Retina (tissue), 1 donor: ENCODE measurements at regions not wholly inside any gene's neighbourhood (a gene's known extent, or its start where the extent isn't known, plus 50 kb on each side); places are given as distances from the start of the nearest gene placed in this dataset.

Source experiments
- DNase-seq: peaks from one replicate; pipeline ENCODE4 v3.0.0-alpha.2; 2016

DNA sequence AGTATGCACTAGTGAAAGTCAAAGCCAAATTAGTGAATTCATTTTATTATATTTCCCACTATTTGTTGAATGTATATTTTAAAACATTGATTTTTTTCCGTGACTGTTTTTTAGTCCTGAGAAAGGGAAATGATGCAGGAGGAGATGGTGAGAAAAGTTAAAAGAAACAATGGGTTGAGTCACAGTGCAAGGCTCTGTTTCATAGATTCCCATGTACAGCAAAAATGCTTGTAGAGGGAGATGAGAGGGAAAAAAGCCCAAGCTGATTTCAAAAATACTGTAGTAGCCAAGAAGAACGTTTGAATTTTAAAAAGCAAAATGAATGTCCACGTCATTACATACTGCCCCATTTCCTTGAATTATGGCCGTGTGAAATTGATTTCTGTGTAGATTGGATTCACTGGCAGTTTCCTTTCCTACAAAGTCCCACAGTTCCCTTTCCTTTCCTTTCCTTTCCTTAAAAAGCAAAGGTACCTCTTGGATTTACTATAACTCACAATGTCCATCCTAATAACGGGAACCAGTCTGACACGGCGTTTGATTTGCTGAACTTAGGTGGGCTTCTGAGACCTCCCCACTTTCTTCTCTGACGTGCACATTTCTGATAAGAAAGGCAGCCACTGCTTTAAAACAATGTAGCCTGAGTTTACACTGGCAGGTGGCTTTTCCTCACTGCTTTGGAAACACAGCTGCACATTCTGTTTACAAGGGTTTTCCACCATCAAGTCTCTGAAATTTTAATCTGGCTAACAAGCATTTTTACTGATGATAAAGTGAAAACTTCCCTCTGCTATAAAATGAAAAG lies 63.7 kb downstream of the SPCS3 start:
- no peak for DNase-seq

DNA sequence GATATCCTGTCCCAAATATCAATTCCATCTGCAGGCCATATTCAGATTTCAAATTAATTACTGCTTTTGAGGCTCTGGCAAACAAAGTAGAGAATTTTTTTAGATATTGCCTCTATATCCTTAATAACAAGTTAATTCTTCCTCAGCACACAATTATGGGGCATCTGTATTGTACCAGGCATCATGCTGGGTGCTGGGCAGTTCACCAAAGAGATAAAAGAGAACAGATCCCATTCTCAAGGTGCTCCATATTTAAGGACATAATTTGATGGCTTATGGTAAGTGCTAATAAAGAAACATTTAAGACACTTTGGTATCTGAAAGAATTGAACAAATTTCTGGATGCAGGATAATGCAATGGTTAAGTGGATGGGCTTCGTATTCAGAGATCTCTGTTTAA lies 65.8 kb downstream of the SPCS3 start:
- no peak for DNase-seq

DNA sequence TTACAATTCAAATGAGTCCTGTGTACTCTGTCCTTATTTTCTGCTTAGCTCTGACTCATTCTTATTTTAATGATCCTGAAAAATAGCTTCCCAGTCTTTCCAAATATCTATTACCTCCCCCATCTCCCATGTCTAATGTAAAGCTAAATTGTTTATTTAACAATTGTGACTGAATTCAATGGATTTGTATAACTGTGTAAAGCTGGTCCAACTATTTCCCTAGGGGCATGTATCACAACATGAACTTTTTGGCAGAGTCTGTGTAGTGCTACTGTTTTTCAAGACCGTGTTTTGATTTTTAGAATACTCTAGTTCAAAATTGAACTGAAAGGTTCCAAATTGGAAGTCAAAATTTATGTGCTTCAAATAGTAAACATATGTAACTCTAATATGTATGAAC lies 67.8 kb downstream of the SPCS3 start:
- no peak for DNase-seq

DNA sequence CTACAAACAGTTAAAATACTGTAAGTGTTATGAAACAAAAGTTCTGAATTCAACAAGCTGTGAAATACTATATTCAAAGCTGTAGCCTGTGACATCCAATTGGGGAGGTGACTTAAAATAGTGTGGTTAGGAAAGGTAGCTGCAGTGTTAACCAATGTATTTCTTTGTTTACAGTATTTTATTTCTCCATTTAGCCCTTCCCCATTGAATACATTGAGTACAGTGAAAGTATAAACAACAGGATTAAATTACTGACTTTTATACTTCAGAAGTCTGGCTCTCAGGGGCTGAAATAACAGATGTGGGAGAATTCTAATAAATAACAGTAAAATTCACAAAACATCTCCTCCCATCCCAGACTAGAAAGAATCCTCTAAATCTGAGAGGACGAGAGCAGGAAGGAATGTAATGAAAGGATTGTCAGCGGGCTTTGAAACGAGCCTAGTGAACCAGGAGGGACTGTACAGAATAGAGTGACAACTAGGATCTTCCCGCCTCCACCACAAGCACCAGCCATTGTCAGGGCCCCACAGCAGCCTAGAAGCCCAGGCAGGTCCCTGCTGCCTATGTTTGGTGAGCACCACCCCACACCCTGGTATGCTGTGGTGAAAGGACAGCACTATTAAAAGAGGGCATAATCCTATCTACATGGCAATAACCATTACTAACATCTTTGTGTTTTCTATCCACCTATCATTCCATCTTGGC lies 73.7 kb downstream of the SPCS3 start:
- no peak for DNase-seq

DNA sequence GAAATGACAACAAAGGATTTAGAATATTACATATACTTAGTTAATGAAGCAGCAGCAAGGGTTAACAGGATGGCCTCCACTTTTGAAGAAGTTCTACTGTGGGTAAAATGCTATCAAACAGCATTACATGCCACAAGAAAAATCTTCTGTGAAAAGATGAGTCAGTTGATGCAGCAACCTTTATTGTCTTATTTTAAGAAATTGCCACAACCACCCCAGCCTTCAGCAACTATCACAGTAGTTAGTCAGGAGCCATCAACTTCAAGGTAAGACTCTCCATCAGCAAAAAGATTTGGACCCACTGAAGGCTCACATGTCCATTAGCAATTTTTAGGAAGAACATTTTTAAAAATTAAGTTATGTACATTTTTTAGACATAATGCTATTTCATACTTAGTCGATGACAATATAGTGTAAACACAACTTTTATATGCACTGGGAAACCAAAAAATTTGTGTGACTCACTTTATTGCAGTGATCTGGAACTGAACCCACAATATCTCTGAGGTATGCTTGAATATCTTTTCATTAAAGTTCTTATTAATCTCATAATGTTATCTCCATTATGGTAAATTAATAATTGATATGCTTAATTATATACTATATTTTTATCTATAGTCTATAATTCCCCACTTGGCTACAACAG lies 81.2 kb downstream of the SPCS3 start:
- no peak for DNase-seq

DNA sequence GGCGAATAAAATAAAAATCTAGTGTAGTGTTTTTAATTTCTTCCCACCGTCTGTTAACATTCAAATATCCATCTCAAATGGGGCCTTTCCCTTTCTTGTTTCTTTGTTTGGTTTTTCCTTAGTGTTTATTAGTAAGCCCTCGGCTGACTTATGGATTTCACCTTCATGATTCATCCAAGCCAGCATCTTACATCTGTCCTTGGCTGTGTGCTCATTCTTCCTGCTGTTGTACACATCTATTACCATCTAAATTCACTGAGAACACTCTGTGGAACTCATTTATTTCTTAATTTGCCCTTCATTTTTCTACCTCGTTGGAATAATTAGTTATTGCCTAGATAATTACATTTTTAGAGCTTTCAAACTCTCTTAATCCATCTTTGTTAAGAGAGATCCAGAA lies 84.9 kb downstream of the SPCS3 start:
- DNase-seq = no peak

DNA sequence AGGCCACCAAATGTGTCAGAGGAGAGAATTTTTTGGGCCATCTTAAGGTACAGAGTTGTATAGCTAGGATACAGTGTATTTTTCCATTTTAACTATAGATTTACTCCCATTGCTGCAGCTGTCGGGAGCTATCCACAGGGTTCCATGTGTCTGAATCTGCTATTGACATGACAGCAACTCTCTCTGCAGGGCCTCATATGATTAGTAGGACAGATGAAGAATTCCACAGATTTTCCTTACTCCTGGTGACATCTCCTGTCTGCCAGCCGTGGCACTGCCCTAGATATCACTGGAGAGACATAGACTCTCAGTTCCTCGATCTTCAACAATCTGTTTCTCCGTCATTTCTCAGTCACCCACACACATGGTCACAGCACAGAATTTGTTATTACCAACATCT lies 86.5 kb downstream of the SPCS3 start:
- DNase-seq = no peak

DNA sequence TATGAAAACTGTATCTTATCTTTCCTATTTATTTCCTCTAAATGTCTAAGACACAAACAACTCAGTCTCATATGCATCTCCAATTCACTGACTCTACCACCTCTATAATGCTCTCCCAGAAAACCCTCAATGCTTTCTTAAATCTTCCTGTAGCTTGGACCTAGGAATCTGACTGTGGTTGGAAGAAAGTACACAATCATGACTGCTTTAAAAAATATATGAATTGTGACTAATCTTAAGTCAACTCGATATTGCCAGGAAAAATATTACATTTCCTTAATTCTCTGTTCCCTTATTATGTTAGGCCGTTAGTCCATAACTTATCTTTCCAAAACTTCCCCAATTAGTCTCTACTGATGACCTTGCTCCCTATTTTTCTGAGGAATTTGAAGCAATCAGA lies 87.0 kb downstream of the SPCS3 start:
- DNase-seq = no peak

DNA sequence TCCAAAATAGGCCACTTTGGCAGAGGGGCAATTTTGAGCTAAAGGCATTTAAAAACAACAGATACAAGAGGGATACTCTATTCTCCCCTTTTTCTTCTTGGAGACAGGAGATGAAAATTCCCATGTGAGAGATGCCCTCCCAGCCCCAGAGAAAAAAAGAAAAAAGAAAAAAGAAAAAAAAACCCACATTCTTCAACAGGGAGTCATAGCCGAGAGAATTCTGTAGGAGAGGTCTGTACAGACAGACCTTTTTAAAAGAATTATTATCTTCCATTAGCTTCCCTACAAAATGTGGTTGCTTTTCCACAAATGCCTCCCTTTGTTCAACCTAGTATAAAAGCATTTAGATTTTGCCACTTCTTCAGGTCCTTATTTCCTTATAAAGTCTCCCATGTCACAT lies 89.9 kb downstream of the SPCS3 start:
- DNase-seq = no peak

DNA sequence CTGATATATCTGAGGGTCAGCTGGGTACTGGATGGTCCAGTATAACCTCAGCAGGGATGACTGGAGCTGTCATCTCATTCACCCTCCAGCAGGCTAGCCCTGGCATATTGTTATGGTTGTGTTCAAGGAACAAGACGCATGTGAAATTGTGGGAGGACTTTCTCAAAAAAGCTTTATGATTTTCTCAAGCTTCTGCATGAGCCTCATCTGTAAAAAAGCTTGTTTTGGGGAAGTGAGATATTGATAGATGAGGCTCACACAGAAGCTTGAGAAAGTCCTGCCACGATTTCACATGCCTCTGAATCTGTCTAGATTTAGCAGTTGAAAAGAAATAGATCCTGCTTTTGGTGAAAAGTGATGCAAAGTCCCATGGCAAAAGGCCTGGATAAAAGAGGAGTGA lies 93.4 kb downstream of the SPCS3 start:
- DNase-seq = no peak

DNA sequence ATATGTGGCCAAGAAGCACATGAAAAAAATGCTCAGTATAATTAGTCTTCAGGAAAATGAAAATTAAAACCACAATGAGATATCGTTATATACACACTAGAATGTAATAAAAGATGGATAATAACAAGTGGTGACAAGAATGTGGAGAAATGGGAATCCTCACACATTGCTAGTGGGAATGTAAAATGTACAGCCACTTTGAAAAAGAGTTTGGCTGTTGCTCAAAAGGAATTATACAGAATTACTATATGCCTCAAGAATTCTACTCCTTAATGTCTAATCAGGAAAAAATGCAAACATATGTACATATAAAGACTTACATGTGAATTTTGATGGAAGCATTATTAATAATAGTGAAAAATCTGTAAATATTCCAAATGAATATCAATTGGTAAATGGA lies 102.2 kb downstream of the SPCS3 start:
- DNase-seq = no peak

DNA sequence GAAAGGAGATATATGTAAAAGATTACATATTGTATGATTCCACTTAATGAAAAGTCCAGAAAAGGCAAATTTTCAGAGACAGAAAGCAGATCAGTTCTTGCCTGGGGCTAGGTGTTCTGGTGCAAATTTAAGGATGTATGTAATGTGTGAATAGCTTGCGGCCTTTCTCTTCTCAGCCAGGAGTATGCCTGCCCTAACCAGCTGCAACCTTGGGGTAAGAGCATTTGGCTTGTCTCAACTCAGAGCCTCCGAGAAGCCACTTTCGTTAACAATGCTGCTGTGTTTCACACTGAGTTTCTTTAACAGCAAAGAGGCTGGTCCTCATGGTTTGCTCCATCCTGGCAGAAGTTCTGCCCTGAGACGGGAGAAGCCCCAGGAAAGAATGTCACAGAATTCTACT lies 102.7 kb downstream of the SPCS3 start:
- no peak for DNase-seq

DNA sequence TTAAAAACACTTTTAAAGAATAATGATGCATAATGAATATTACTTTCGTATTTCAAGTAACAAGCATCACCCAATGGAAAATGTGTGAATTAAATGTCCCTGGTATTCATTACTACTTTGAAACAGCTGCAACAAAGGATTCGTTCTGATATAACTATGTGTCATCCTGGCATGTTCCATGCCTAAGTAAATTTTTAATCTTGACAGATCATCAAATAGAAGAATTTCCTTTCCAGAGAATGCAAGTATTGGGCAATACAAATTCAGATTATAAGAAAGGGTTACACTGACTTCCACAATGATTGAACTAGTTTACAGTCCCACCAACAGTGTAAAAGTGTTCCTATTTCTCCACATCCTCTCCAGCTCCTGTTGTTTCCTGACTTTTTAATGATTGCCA lies 105.3 kb downstream of the SPCS3 start:
- DNase-seq = no peak

- no peak for DNase-seq
Observed at GRCh38 chr4:176432811-176433540, 113.2 kb downstream of the SPCS3 start.

- no peak for DNase-seq
Observed at GRCh38 chr4:176433983-176434382, 114.2 kb downstream of the SPCS3 start.

DNA sequence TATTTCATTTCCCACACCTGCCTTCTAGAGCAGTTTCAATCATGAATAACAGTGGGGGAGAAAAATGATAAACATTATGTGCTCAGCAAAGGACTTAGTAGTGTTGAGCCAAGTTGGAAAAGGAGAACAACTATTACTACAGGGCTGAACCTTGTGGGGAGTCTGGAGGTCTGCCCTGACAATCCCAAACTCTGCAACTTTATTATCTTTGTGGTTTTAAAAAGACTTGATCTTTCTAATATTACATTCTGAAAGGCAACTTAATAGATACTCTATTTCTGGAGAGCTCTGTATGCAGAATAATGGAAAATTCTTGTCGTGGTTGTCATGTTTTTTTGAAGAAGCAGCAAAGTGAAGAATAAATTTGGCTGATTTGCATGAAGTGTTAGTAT lies 116.1 kb downstream of the SPCS3 start:
- DNase-seq = no peak

DNA sequence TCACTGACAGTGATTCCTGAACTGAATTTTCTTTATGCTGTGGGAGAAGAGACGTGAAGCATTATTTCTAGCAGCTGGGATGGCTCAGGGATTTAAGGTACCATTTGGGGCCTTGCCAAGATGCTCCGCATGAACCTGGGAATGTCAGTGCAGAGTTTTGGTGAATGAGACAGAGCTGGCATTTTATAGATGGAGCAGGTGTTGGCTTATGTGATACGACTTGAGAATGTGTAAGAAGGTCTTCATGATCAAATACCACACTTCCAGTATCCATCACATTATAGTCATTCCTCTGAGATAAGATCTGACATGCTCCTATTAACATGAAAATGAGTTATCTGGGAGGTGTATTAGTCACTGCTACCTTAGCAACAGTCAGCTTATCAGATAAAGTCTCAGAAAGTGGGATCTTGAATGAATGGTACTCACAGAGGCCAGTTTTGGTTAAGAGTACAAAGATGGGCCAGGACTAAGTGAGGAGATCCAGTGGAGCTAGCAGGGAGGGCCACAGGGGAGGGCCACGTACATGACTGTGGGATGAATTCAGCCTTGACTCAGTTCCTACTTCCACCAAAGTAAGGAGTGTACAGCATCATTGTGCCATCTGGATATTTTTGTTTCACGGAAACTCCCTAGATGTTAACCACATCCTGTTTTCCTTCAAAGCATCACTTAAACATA lies 116.7 kb downstream of the SPCS3 start:
- DNase-seq = no peak

DNA sequence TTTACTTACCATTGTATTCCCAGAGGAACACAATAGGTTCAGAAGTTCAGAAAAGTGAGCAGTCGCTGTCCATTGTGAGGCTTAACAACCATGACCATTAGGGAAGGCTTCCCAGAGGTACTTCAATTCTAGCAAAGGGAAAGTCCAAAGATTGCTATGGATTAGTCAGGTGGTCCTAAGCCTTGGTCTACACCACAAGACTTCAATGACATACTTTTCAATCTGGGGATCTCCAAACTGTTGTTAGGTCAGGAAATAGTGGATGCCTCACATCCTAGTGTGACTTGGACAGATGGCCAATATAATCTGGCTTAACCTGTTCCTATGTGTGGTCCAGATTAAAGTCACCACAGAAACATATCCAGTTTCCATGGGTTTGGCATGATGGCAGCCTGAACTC lies 118.0 kb downstream of the SPCS3 start:
- DNase-seq = no peak

DNA sequence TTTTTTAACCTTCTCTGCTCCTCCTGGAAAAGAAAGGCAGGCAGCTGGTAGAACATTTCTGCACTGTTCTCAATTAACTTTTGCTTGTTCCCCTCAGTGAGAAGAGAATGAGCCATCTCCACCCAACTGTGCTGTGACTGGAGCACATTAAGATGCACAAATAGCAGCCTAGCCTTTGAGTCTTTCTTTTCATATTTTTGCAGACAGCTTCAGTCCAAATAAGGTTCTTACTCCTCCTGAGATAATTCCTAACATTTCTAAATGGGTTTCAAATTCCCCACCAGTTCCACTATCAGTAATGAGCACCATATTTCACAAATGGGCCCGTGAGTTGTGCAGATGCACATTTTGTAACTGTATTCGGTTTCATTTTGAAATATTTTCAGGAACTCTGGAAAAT lies 118.6 kb downstream of the SPCS3 start:
- no peak for DNase-seq

DNA sequence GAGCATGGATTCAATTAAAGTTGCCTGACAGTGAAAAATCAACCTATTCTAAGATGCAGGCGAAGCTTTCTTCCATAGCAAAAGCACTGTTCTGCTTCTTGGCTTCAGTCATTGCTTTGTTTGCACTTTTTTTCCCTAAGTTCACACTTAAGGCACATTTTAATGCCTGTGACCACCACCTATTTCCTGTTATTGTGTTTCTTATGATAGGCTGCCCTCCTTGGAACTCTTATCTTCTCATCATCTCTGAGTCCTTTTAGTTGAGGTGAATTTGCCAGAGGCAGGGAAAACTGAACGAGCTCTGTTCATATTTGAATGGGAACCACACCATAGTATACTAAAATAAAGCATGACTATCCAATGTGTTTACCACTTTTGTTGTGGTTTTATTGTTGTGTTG lies 119.8 kb downstream of the SPCS3 start:
- DNase-seq = no peak

DNA sequence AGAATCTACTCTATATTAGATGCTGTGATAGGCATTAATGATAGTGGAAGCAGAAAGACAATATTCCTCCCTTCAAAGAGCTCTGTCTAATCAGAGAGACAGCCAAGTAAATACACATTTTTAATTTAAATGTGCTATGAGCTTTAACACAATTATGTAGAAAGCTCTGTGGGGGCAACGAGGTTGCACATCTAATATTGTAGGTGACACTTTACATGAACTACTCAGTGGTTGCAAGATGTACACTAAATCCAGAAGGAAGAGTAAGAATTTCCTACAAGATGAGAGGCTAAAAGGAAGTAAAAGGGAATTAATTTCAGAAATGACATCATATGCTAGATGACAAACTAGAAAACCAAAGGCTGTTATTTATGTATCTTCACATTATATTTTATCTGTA lies 120.9 kb downstream of the SPCS3 start:
- DNase-seq = no peak

GRCh38 chr4:176441594-176441993 lies 121.8 kb downstream of the SPCS3 start:
- no peak for DNase-seq

- DNase-seq = no peak
Observed at GRCh38 chr4:176443117-176443516, 123.4 kb downstream of the SPCS3 start.
